Astrocyte of the hippocampus (primary cell): ENCODE measurements at regions not wholly inside any gene's neighbourhood (a gene's known extent, or its start where the extent isn't known, plus 50 kb on each side); places are given as distances from the start of the nearest gene placed in this dataset.
A peak's percentile ranks its signal among the peaks of the same experiment; 100 is the strongest.
"Not testable (repeated sequence)": the region's sequence is repeated elsewhere in the genome, so short reads cannot be mapped to it uniquely, and the experiment has no call there.

Source experiments
- DNase-seq: peaks from one replicate; pipeline ENCODE4 v3.0.0; 2011; ENCODE audit warnings: low read depth, low spot score

- DNase-seq: no peak
Measured at GRCh38 chr11:10955616-10956015, 97.8 kb upstream of the ZBED5 start.

GRCh38 chr11:10954184-10954583, 96.3 kb upstream of the ZBED5 start:
- DNase-seq: no peak

GRCh38 chr11:10952872-10953271, 95.0 kb upstream of the ZBED5 start:
- DNase-seq: no peak

- DNase-seq: not testable (repeated sequence)
Measured at GRCh38 chr11:10947935-10948334, 90.1 kb upstream of the ZBED5 start.

GRCh38 chr11:10946072-10946471, 88.2 kb upstream of the ZBED5 start:
- no peak for DNase-seq

GRCh38 chr11:10945196-10945595, 87.3 kb upstream of the ZBED5 start:
- no peak for DNase-seq

GRCh38 chr11:10943968-10944367, 86.1 kb upstream of the ZBED5 start:
- peak; percentile 71 for DNase-seq

- DNase-seq: no peak
Measured at GRCh38 chr11:10942620-10943019, 84.8 kb upstream of the ZBED5 start.

GRCh38 chr11:10941871-10942270, 84.0 kb upstream of the ZBED5 start:
- DNase-seq: no peak

- DNase-seq: peak; percentile 13
Measured at GRCh38 chr11:10941414-10941813, 83.6 kb upstream of the ZBED5 start.

GRCh38 chr11:10938650-10939387, 81.0 kb upstream of the ZBED5 start:
- DNase-seq: no peak

GRCh38 chr11:10938231-10938630, 80.4 kb upstream of the ZBED5 start:
- DNase-seq: no peak

- DNase-seq: no peak
Measured at GRCh38 chr11:10937385-10937771, 79.5 kb upstream of the ZBED5 start.

- no peak for DNase-seq
Measured at GRCh38 chr11:10936626-10937384, 79.0 kb upstream of the ZBED5 start.

GRCh38 chr11:10935015-10935559, 77.2 kb upstream of the ZBED5 start:
- no peak for DNase-seq

GRCh38 chr11:10934293-10934860, 76.5 kb upstream of the ZBED5 start:
- DNase-seq: no peak

- peak; percentile 97 for DNase-seq
Measured at GRCh38 chr11:10933455-10934292, 75.8 kb upstream of the ZBED5 start.

- no peak for DNase-seq
Measured at GRCh38 chr11:10932976-10933375, 75.1 kb upstream of the ZBED5 start.

GRCh38 chr11:10931761-10932670, 74.2 kb upstream of the ZBED5 start:
- no peak for DNase-seq

- DNase-seq: peak; percentile 90
Measured at GRCh38 chr11:10930972-10931760, 73.3 kb upstream of the ZBED5 start.
